NCI-H1417 treated with DMSO at 0.1 percent for 48 hours (cell line): ENCODE measurements at regions not wholly inside any gene's neighbourhood (a gene's known extent, or its start where the extent isn't known, plus 50 kb on each side); places are given as distances from the start of the nearest gene placed in this dataset.

ENCODE experiments used
- DNase-seq: peaks from one replicate; lab custom pipeline; 2025; lab: John Stamatoyannopoulos, UW

DNA sequence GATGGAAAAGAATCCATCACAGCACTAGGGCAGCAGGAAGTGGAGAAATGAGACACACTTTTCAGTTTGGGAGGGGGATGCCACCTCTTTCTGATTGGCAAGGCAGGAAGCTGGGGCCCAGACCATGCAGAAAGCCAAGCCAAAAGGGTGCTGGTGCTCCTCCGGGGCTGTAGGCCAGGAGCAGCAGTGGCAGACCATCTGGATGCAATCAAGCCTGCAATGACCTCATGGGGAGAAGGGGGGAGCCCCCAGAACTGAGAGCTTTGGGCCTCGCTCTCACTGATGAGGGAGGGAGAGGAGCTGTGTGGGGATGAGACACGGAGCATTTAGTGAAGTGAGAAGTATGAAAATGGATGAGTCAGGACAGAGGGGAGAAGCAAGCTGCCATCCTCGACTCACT is 141.3 kb upstream of the NALF2 start:
- no peak for DNase-seq

DNA sequence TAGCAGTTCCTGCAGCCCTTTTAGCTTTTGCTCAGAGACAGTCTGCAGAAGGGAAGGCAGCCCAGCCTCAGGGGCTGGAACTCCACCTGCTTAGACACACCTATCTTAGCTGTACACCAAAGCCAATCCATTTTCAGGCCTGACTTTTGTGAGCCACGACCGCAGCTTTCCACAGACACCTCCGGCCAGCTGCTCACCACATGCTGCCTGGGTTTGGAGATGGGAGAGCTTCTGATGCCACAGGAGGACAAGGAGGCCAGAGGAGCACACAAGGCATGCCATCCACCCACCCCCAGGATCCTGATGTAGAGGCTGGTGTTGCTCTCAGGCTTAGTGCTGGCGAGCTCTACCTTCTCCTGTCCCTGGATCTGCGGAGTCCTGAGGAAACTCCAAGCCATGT is 141.8 kb upstream of the NALF2 start:
- no peak for DNase-seq

DNA sequence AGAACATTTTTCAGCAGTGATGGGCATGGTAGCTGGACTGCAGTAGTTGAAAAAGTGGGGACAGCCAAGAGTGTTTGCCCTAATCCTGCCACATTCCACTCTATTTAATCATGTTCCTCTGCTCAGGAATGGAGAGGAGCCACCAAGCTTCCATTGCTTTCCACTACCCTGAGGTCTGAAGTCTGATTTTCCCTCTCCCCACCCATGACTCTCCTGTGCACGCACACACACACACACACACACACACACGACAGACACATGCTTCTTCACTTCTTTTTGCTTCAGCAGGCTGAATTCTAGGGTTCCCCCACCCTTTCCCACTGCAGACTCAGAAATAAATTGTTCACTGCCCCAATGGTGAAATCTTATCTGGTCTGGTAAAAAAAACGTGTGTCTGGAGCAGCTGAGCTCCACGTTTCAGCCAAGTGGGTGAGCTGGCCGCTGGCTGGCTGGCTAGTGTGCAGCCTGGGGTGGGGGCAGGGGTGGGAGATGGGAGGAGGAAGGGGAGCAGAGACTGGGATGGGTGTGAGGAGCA is 142.7 kb upstream of the NALF2 start:
- DNase-seq: no peak

DNA sequence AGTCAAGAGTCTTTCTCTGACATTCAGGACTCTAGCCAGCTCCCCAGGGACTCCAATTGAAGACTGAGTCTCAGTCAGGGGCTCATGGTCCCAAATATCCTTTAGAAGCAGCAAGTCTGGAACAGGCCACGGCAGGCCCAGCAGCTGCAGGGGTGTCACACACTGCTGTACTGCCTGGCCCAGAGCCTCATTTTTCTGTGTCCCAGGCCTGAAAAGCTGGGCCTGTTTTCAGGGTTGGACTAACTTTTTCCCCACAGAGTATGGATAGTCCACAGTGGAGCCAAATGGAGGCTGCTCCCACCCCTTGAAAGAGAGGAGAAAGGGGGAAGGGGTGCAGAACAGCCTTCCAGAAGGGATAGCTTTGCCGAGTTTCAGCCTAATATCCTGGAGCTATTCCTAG is 146.8 kb upstream of the NALF2 start:
- no peak for DNase-seq

DNA sequence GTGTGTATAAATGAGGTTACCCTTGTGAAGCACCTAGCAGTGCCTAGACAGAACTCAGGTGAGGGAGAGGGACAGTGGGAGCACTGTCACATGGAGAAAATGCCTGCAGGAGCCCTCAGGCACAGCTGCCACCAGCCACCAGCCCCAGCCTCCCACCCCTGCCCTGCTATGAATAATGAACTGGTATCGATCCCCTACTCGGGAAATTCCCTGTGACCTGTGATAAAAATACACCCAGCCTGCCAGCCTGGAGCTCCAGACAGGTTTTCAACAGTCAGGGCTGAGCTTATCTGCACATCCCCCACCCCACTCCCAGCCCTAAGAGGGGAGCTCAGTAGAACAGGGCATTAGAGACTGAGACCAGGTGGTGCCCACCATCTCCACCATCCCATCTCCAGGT is 159.6 kb upstream of the PJA1 start:
- no peak for DNase-seq

DNA sequence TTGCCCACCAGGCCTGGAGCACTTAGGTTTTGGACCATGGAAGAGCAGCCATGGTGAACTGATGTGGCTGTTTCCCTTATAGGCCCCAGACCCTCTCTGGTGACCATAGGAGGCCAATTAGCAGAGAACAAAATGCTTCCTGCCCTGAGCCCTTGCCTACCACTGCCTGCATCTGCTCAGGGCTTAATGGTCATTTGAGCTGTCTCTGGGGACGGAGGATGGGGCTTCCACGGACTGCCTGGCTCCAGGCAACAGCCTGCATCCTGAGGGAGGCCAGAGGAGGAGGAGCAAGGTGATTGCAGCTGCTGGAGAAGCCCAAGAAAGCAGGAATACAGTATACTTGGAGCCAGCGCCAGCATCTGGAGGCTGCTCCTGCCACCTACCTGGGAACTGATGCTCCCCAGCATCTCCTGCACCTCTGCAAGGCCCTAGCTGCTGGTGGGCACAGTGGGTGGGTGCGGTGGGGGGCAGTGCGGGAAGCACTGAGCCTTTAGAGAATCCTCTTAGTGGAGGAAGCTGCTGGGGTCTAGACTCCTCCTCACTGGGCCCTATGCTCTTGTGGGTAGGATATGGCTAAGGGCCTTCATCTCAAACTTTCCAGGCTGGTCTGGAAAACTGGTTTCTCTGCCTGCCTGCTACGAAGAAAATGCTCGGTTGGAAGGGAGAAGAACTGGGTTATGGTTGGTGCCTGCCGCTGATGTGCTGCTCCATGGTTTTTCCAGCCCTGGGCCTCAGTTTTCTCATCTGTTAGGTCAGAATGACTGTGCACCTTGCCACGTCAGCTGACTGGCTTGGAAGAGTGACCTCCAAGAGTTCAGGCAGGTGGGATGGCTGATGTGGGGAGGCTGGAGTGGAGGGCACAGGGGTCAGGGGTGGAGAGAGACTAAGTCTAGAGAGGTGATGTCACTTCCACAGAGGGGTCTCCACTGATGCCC is 158.8 kb upstream of the PJA1 start:
- no peak for DNase-seq

DNA sequence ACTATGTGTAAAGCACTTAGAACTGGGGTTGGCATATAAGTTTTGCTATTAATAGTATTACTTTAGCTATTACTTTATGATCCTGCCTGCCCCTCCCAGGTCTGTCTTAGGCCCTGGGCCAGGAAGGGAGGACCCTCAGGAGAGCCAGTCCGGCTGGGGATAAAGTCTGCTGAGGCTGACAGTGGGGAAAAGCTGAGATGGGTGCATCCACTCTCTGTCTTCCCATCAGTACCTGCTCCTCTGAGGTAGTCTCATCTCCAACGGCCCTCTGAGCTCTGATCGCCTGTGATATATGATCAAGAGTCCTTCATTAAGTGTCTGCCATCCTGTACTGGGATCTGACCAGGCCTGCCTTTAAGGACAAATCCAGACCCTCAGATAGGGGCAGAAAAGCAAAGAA is 156.5 kb upstream of the PJA1 start:
- DNase-seq: no peak

DNA sequence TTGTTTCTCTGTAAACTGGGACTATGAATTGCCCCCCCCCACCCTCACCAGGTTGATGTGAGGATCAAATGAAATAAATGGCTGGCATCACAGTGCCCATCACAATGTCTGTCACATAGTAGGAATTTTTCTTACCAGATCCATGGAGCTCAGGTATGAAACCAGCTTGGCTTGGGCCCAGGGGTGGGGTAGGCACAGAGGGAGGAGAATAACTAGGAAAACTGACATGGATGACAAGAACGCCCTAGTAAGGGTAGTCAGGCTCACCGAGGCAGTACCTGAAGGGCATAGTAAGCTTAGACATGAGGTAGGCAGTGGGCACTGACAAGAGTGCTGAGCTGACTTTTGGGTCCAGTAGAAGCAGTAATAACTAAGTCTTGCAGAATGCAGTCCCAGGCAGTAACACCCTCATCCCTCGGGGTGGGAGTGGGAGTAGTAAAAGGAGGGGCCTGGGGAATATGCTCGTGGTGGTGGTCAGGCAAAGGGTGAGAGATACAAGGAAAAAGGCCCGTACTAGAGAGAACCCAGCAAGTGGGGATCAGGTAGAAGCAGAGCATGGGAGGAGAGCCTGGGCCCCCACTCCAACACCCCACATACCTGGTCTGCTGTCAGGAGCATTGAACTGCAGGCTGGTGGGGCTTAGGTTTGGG is 155.9 kb upstream of the PJA1 start:
- no peak for DNase-seq

DNA sequence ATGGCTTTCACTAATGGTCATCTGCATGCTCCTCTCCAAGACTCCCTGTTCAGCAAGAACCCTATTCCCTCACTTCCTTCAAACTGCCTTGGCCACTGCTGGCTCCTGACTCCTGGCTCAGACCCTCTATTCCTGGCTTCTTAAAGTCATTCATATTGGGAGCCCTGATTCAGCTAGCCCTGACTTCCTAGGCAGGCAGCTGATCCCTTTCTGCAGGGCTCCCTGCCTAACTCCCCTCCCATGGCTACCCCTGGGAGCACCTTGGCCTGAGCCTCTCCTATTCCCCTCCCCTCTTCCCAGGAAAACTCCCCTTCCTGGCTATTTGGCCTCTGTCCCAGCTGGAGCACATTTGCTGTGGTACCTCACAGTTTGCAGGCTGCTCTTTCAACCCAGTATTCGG is 154.9 kb upstream of the PJA1 start:
- DNase-seq: no peak

DNA sequence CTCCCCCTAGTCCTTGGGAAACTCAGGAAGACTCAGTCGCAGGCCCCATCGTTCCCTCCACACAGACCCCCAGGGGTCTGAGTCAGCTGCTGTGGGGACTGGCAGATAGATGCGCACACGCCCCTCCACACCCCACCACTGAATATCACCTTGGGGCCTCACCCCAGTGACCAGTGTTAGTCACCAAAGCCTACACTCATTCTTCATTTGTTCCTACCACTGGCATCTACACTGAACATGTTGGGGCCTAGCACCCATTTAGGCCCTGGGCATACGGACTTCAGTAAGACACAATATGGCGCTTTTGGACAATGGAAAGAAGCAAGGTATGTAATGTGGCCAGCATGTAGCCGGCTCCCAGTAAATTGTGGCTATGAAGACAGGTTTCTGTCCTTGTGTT is 154.1 kb upstream of the PJA1 start:
- DNase-seq: no peak

DNA sequence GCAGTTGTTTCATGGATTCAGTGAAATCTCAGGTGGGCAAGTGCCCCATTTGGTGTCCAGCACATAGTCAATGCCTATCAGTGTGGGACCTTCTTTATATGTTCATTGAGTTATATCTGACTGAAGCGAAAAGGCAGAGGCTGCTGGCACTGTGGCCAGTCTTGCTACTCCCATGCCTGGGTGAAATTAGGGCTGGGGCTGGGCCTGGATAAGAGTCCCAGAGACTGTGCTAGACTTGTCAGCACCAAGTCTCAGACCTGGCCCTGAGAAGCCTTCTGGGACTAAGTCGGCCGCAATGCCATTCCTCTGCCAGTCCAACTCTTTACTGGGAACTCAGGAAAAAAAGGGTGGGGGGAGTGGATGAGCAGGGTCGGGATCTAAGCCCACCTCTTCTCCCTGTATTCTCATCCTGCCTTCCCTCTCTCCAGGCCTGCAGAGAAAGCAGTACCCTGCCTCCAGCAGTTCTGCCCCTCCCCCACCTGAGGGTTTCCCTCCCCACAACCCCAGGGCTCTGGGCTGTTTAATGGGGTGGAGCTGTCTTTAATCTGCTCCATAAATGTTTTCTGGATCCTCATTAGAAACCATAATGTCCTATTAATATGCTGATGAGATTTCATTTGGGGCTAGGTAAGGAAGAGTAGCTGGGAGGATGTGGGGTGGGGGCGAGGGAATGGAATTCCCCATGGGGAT is 153.5 kb upstream of the PJA1 start:
- DNase-seq: no peak

DNA sequence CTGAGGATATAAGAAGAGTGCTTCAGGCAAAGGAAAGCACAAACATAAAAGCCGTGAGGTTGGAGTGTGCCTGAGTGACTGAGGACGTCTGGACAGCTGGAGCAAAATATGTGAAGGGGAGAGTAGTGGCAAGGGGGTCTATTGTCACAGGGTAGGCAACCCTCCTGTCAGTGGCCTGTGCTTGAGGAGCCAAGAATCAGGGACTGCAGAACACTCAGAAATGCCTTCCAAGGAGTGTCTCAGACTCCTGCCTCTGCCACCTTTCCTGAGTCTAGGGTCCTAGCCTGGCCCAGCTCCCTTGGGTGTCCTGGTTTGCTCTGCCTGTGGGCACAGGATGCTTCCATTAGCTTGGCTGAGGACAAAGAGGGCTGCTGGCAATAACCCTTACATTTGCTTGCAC is 152.5 kb upstream of the PJA1 start:
- no peak for DNase-seq

DNA sequence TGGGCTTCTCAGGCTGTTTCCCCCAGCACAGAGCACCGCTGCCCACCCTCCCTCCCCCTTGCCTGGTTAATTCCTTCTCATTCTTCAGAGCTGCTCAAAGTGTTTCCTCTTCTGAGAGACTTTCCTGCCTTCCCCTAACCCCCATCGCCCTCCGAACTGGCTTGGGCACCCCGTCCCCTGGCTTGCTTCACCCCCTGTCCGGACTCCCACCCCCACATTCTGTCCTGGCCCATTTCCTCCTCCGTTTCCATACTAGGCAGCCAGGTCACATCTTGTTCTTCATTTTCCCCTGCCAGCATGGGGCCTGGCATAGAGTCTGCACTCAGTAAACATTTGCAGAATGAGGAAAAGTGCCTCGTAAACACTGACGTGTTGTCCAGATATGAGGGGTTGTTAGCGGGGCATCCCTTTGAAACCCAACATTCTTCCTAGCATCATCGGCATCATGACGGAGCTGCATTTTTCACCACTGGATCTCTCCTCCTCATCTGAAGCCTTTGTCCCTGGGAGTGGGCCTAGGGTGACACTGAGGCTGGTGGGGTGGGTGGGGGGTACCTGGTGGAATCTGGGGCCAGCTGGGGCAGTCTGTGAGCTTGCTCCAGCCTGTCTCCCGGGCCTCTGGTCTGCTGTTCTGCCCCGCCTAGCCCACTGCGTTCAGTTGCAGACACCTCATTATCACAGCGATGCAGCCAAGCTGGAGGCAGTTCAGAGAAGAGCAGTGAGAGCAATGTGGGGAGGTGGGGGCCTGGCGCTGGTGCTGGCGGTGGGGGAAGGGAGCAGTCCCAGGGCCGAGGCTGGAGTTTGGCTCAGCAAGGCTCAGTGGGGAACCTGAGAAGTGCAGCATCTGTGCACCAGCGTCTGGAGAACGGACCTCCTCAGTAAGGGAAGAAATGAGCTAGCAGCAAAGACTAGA is 149.4 kb upstream of the PJA1 start:
- no peak for DNase-seq

DNA sequence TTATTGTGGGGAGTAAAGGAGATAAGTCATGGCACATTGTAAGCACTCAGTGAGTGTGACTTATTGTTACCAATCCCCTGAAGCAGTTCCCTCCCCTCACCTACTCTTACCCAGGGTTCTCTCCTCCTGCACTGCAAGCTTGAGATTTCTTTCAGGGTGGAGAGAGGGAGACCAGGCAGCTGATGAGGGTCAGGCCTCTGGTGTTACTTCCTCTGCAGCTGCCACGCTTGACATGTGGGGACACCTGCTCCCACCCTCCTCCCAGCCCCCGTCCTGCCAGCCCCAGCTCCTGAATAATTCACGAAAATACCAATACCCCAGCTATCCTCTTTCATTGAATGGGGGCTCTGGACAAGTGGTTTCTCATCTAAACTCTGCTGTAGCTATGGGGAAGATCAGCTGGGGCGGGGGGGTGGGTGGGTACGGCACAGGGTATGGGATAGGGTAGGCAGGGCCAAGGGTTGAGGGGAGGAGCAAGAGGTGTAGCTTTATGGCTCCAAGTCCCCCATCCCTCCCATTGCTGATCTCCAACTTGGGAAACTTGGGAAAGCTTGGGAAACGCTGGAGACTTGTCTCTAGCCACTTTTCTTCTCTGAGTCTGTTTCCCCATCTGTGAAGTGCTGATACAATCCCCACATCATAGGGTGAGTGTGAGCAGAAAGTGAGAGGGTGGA is 148.5 kb upstream of the PJA1 start:
- no peak for DNase-seq

DNA sequence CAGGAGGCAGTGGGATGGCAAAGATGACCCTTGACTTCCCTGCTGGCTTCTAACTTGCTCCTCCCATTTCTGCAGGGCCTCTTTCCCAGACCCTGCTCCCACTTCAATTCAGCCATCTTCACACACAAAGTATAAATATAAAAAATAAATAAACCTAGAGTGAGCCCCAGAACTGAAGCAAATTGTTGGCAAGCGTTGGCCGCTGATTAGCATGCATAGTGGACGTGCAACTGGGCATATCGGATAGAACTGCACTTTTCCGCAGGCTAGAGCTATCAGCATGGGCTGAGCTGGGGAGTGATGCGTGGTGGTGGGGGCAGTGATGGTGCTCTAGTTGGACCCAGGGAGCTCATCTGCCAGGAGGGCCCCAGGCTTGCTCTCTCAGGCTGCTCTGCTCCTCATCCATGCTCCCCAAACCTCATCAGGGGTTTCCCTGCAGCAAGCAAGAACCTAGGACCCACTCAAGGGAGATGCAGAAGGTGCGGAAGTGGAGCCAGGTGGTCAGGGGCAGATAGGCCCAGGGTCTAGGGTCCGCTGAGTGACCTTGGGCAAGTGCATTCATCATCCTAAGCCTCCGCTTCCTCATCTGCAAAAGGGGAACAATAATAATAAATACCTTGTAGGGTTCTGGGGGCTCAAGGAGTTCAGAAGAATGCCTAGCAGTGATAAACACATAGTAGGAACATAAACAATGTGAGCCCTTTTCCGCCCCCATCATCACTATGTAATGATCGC is 146.8 kb upstream of the PJA1 start:
- no peak for DNase-seq

DNA sequence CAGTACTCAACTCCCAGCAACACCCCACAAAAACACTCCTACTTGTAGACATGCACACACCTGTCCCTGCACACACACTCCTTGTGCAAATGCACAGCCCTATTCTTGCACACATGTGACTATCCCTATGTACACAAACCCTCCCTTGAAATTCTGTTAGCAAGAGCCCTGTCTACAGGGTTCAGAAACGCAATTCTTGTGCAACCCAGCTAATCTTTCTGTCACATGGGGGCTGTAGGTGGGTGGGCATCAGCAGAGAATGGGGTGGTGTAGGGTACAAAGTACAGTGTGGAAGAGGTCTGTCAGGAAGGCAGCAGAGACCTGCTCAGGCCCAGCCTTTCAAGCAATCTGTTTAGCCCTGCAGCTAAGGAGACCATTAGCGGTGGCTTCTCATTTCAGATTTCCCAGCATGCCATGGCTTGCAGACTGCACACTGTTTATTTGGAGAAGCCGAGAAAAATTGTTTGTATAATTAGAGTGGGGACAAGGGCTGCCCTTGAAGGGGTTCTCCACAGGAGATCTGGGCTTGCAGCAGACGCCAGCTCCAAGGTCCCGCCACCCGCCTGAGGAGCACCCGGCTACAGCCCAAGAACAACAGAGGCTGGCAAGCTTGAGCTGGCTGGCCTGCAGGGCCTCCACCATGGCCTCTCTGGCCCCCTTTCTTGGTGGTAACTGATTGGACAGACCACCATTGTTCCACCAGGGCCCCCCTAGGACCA is 144.0 kb upstream of the PJA1 start:
- DNase-seq: no peak

DNA sequence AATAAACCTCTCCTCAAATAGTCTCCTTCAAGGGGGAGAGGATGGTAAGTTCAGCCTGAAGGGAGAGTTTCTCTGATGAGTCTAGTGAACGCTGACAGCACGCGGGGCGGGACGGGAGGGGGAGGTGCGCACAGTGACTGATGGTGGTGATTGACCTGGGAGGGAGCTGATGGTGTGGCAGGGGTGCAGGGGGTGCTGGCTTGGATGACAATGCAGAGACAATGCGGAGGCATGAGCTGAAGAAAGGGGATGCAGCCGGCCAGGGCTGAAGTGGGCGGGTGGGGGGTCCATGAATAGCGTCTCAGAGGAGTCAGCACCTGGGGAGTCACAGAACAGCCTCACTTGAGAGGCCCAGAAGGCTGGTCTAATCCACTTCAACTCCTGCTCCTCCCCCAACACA is 142.5 kb upstream of the PJA1 start:
- DNase-seq: no peak

DNA sequence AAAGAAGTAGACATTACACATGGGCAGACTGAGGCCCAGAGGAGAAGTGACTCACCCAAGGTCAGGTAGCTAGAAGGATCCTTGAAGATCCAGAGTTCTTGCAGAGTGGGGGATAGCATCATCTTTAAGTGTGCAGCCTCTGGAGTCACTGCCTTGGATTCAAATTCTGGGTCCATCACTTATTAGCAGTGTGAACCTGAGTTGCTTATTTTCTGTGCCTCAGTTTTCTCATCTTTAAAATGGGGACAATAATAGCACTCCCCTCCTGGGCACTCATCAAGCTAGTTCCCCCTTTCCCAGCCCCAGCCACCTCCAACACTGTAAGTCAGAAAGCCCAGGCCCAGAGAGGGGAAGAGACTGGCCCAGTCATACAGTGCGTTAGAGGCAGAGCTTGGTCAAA is 141.8 kb upstream of the PJA1 start:
- no peak for DNase-seq

DNA sequence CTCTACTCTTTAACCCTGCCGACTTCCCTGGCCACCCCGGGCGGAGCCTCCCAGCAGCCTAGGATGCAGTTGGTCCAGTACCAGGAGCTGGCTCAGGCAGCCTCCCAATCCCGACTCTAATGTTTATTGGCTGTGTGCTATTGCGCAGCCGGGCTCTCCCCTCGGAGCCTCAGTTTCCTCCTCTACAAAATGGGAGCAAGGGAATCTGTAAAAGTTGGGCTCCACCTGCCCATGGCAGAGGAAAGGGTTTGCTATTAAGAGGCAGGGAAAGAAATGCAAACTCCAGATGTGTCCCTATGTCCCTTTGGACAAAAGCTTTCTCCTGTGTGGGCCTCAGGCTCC is 140.8 kb upstream of the PJA1 start:
- DNase-seq: no peak
